ENCODE measurements at regions not wholly inside any gene's neighbourhood (a gene's known extent, or its start where the extent isn't known, plus 50 kb on each side); places are given as distances from the start of the nearest gene placed in this dataset.

DNA sequence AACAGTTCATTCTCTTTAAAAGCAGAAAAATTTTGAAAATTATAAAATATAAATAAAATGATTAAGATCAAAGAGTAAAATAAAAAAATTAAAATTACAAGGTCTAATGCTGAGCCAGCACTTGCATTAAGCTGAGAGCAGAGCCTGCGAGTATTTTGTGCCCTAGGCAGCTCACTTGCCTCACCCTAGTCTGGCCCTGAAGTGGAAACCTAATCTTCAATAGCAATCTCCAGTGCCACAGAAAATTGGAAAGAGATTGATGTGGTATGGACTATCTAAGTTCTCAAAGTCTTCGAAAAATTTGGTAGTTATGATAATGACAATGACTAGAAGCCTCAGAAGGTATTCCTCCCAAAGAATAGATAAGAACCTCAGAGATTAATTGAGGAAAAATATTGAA is 459.4 kb upstream of the CBLB start:
- Histone ChIP-seq H3K27me3 (ENCODE audit: insufficient read depth, low read length) (no peaks in the 10 kb centered on the region), H3K79me2 (ENCODE audit: insufficient read depth, low read length) (no peaks in the 10 kb centered on the region), H3K9me3 (ENCODE audit: low read length) (peaks cover 19% of the 10 kb centered on the region), H3F3A (ENCODE audit: insufficient read depth, low read length) (no peaks in the 10 kb centered on the region), H3K27ac (ENCODE audit: low read depth, low read length, poor library complexity, severe bottlenecking) (no peak overlapping the region), H4K20me1 (ENCODE audit: insufficient read depth, low read length) (no peaks in the 10 kb centered on the region), H3K9me2 (ENCODE audit: low read depth, low read length) (no peaks in the 10 kb centered on the region), H3K4me3 (ENCODE audit: low read depth, low read length, poor library complexity, severe bottlenecking) (no peak overlapping the region), H3K4me1 (ENCODE audit: insufficient read depth, low read length, severe bottlenecking) (no peaks in the 10 kb centered on the region), H2AFZ (ENCODE audit: low read length) (no peak overlapping the region), H3K36me3 (ENCODE audit: insufficient read depth, low read length) (no peaks in the 10 kb centered on the region), H3K4me2 (ENCODE audit: low read length) (no peak overlapping the region), H3K9ac (ENCODE audit: low read length) (no peak overlapping the region)
- TF ChIP-seq, protein P1, sequence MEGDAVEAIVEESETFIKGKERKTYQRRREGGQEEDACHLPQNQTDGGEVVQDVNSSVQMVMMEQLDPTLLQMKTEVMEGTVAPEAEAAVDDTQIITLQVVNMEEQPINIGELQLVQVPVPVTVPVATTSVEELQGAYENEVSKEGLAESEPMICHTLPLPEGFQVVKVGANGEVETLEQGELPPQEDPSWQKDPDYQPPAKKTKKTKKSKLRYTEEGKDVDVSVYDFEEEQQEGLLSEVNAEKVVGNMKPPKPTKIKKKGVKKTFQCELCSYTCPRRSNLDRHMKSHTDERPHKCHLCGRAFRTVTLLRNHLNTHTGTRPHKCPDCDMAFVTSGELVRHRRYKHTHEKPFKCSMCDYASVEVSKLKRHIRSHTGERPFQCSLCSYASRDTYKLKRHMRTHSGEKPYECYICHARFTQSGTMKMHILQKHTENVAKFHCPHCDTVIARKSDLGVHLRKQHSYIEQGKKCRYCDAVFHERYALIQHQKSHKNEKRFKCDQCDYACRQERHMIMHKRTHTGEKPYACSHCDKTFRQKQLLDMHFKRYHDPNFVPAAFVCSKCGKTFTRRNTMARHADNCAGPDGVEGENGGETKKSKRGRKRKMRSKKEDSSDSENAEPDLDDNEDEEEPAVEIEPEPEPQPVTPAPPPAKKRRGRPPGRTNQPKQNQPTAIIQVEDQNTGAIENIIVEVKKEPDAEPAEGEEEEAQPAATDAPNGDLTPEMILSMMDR (IDR thresholded peaks at IDR 0.05; ENCODE audit: low read length): no peak
- TF ChIP-seq EZH2 (IDR thresholded peaks at IDR 0.05; ENCODE audit: borderline replicate concordance, low read length): no peak

DNA sequence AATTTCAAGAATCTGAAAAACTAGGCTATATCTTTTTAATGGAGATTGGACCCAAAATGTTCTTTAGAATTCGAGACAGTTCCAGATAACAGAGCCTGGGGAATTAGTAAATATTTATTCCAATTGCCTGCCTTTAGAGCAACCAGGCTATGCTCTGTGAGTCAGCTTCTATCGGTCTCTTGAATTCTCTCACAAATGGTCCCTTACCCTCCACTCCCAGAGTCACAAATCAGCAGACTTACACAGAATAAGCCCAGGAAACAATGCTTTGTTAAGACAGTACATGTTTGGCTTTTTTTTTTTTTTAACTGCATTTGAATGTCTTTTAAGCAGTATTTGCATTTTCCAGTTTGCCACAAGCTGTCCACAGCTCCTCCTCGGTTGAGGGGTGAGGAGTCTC is 460.7 kb upstream of the CBLB start:
- no peak overlapping the region for H3K27ac ChIP-seq (ENCODE audit: low read depth, low read length, poor library complexity, severe bottlenecking)

DNA sequence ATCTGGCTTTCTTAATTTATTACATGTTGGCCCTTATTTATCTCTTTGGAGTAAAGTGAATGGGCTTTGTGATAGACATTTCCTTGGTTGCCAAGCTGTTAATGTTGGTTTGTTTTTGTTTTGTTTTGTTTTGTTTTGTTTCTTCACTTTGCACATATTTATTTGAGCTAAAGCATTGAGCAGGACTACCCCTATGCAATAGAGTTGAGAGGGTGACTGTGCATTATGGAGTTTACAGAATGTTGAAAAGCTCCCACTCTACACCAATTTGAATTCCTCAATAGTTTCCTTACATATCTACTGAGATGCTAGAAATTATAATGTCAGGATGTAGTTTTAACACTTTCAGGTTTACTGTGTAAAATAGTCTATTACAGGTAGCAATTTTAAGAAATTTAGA is 462.8 kb upstream of the CBLB start:
- H3K4me3 ChIP-seq (ENCODE audit: low read depth, low read length, poor library complexity, severe bottlenecking): no peak overlapping the region
- no peaks in the 10 kb centered on the region for H4K20me1 ChIP-seq (ENCODE audit: insufficient read depth, low read length)
- H3K4me1 ChIP-seq (ENCODE audit: insufficient read depth, low read length, severe bottlenecking): peaks cover 20% of the 10 kb centered on the region
- H3K9ac ChIP-seq (ENCODE audit: low read length): no peak overlapping the region
- TF ChIP-seq, protein P1 (IDR thresholded peaks at IDR 0.05; ENCODE audit: low read length): no peak
- no peak for TF ChIP-seq EZH2 (IDR thresholded peaks at IDR 0.05; ENCODE audit: borderline replicate concordance, low read length)
- H3K9me2 ChIP-seq (ENCODE audit: low read depth, low read length): no peaks in the 10 kb centered on the region
- H3K9me3 ChIP-seq (ENCODE audit: low read length): no peaks in the 10 kb centered on the region
- H3K79me2 ChIP-seq (ENCODE audit: insufficient read depth, low read length): no peaks in the 10 kb centered on the region
- H2AFZ ChIP-seq (ENCODE audit: low read length): no peak overlapping the region
- no peaks in the 10 kb centered on the region for H3K27me3 ChIP-seq (ENCODE audit: insufficient read depth, low read length)
- H3F3A ChIP-seq (ENCODE audit: insufficient read depth, low read length): no peaks in the 10 kb centered on the region
- H3K27ac ChIP-seq (ENCODE audit: low read depth, low read length, poor library complexity, severe bottlenecking): no peak overlapping the region
- no peak overlapping the region for H3K4me2 ChIP-seq (ENCODE audit: low read length)
- H3K36me3 ChIP-seq (ENCODE audit: insufficient read depth, low read length): no peaks in the 10 kb centered on the region

More for the DNA sequence above, 460.7 kb upstream of the CBLB start:
- Histone ChIP-seq H3K9me2 (ENCODE audit: low read depth, low read length) (no peaks in the 10 kb centered on the region), H3K4me3 (ENCODE audit: low read depth, low read length, poor library complexity, severe bottlenecking) (no peak overlapping the region), H4K20me1 (ENCODE audit: insufficient read depth, low read length) (no peaks in the 10 kb centered on the region), H3K9me3 (ENCODE audit: low read length) (peaks cover 9% of the 10 kb centered on the region), H2AFZ (ENCODE audit: low read length) (no peak overlapping the region), H3K4me1 (ENCODE audit: insufficient read depth, low read length, severe bottlenecking) (peaks cover 8% of the 10 kb centered on the region), H3K9ac (ENCODE audit: low read length) (no peak overlapping the region), H3K79me2 (ENCODE audit: insufficient read depth, low read length) (no peaks in the 10 kb centered on the region), H3K4me2 (ENCODE audit: low read length) (no peak overlapping the region), H3K27me3 (ENCODE audit: insufficient read depth, low read length) (no peaks in the 10 kb centered on the region), H3K36me3 (ENCODE audit: insufficient read depth, low read length) (no peaks in the 10 kb centered on the region), H3F3A (ENCODE audit: insufficient read depth, low read length) (no peaks in the 10 kb centered on the region)
- TF ChIP-seq, protein P1 (IDR thresholded peaks at IDR 0.05; ENCODE audit: low read length): no peak
- no peak for TF ChIP-seq EZH2 (IDR thresholded peaks at IDR 0.05; ENCODE audit: borderline replicate concordance, low read length)

All from OCI-LY1 (cell line).